ENCODE measurements at regions not wholly inside any gene's neighbourhood (a gene's known extent, or its start where the extent isn't known, plus 50 kb on each side); places are given as distances from the start of the nearest gene placed in this dataset.
"Not testable (repeated sequence)": the region's sequence is repeated elsewhere in the genome, so short reads cannot be mapped to it uniquely, and the experiment has no call there.

DNA sequence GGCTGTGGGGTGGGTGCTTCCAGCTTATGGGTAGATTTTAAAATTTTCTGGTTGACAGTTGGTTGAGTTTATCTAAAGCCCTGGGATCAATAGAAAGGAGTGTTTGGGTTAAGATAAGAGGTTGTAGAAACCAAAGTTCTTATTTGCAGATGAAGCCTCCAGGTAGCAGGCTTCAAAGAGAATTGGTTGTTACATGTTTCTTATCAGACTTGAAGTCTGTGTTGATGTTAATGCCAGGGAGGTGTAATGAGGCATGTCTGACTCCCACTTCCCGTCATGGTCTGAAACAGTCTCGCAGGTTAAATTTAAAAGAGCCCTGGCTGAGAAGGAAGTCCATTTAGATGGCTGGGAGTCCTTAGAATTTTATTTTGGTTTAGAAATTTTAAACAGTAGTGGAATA is 165.2 kb upstream of the TMEM72 start:
- no peak for DNase-seq (ENCODE audit: low read depth)

DNA sequence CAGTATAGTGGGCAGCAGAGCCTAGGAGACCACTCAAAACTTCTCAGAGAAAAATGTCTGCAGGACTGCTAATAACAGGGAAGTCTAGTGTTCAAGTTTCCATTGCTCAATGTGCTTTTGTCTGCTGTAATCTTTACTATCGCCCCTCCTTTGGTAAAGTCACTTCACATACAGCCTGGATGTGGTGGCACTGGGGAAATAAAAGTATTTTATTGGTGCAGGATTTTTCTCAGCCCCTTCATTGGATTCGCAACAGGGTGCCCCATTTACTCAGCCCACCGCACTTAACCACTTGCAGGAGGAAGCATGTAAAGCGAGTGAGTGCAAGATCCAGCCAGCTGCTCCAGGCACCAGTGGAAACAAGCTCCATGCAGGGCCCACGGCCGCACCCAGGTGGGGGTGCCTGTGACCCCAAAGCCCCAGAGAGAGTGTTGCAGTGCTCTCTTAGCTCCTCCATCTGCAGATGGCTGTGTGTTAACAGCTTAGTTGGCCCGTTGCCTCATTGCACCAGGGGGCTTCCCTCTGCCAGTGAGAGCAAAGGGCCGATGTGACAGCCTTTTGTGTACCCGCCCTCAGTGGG is 163.5 kb upstream of the TMEM72 start:
- no peak for DNase-seq (ENCODE audit: low read depth)

GRCh38 chr10:44749151-44749550 is 162.0 kb upstream of the TMEM72 start:
- no peak for DNase-seq (ENCODE audit: low read depth)

DNA sequence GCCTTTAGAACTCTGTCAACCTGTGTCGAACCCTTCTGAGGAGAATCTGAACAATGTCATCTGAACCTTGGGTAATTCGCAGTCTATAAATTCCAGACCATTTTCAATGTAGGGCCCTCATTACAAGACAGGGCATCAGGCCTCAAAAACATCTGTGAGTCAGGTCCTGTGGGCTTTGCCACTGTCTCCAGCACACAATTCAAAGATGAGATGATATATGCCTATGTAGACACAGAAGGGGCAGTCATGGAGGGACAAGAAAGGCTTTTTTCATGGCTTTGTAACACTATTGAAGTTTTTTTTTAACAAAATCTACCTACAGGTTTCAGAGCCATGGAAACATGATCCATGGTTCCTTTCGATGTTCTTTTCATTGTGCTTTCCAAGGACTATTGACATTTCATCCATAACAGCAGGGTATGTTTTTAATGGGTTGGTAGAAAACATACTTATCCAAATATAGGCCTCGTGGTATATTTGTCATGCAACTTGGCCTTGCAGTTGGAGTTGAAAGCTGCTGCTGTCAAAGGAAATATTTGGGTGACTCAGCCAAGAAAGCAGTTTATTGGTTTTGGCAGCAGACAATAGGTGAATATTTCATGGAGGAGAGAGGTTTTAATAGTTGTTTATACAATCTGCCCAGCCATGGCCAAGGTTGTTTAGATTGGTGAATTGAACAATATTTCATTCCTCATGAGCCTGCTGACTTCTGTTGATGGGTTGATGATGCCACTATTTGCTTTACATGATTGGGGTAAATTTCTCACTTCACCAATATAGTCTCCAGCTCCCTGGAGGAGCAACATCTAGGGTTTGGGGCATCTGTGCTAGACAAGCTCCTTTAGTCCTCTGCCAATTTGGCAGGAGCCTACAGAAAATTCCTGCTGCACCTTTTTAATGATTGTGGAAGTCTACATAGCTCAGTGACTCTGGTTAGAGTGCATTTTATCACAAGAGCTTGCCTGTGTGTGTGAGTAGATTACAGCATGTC is 158.4 kb upstream of the TMEM72 start:
- no peak for DNase-seq (ENCODE audit: low read depth)

- not testable (repeated sequence) for DNase-seq (ENCODE audit: low read depth)
These were observed 156.8 kb upstream of the TMEM72 start for GRCh38 chr10:44754355-44754754.

- DNase-seq (ENCODE audit: low read depth): no peak
These were observed 155.7 kb upstream of the TMEM72 start for GRCh38 chr10:44755481-44755880.

- DNase-seq (ENCODE audit: low read depth): no peak
These were observed 154.9 kb upstream of the TMEM72 start for GRCh38 chr10:44756216-44756615.

DNA sequence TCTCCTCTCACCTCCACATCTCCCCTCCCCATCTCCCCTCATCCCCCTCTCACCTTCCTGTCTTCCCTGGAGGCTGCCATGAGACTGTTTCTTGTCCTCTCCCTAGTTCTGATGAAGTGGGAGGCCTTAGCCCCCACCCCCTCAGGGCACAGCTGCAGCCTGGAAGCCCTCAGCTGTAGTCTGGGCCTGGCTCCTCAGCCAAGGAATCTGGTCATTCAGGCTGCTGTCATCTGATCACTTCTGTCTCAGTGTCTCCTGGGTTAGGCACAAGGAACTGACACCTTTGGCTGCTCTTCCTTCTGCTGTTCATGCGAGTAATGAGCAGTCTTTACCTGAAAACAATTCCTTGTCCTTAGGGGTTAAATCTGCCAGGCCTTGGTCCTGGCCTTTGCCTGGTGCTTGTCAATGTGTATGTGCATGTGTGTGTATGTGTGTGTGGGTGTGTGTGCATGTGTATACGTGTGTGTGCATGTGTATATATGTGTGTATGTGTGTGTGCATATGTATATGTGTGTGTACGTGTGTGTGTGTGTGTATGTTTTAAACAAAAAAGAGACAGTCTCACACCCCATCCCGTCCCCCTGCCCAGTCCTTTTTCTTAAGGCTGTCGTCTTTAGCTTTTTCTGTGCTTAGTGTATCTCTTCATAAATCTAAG is 153.5 kb upstream of the TMEM72 start:
- no peak for DNase-seq (ENCODE audit: low read depth)

- DNase-seq (ENCODE audit: low read depth): no peak
These were observed 152.0 kb upstream of the TMEM72 start for GRCh38 chr10:44759122-44759521.

GRCh38 chr10:44760513-44760912 is 150.6 kb upstream of the TMEM72 start:
- DNase-seq (ENCODE audit: low read depth): no peak

DNA sequence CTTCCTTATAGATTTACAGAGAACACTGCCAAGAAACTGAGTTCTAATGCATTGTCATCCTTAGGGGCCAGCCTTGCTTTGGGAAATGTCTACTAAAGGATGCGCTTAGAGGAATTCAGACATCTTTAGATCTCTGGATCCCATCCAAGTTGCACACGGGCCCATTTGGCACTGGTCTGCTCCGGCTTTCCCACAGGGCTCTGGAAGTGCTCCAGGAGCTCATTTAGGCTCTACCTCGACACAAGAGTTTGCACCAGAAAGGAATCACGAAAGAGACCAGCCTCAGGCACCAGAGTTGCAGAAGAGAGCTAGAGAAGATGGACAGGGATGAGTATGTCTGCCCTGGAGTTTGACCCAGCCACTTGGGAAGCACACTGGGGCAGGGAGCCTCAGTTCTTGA is 150.1 kb upstream of the TMEM72 start:
- no peak for DNase-seq (ENCODE audit: low read depth)

DNA sequence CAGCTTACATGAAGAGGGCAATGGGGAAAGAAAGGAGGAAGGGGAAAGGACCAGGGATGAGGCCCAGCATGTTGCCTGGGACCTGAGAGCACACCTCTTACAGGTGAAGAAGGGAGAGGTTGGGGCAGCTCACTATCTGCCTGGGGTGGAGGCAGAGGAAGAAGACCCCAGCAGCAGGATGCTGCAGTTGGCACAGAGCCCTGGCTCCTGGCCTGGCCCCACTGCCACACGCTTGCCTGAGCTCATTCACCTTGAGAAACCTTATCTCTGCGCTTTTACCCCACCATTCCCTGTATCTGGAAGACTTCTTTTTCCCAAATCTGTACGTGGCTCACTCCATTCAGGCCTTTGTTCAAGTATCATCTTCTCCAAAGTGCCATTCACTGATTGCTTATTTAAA is 147.8 kb upstream of the TMEM72 start:
- DNase-seq (ENCODE audit: low read depth): no peak

GRCh38 chr10:44765299-44765698 is 145.8 kb upstream of the TMEM72 start:
- no peak for DNase-seq (ENCODE audit: low read depth)

DNA sequence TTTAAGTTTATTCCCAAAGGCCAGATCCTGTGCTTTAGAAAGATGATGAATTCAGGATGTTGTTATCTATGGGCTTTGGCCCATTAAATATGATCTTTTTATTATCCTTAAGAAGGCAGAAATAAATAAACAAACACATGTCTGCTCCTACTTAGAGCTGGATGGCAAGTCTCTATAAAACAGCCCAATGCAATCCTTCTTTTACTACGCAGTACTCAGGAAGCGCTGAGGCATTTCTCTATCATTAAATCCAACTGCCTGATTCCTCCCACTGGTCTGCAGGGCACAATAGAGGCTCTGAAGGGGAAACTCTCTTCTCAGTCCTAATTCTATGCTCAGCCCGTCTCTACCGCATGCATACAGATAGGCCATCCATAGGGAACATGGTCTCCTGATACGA is 144.5 kb upstream of the TMEM72 start:
- no peak for DNase-seq (ENCODE audit: low read depth)

DNA sequence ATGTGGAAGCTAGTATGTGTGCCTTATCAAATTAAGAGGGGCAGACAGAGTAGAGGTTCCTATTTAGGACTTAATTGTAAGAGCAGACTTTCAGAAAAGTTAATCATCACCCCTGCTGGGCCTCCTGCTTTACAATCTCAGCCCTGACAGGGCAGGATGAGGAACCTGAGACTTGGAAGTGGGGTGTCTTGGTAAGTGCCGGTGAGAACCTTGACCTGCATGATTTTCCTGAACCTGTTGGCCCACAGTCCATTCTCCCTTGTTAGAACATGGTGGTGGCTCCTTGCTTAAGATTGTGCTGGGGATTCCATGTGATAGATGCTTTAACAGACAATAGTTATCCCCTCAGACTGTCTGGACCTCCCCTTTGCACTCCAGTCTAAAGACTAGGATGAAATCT is 141.7 kb upstream of the TMEM72 start:
- no peak for DNase-seq (ENCODE audit: low read depth)

GRCh38 chr10:44771233-44771995 is 139.7 kb upstream of the TMEM72 start:
- DNase-seq (ENCODE audit: low read depth): no peak

- DNase-seq (ENCODE audit: low read depth): no peak
These were observed 137.6 kb upstream of the TMEM72 start for GRCh38 chr10:44773565-44773964.

- DNase-seq (ENCODE audit: low read depth): no peak
These were observed 136.3 kb upstream of the TMEM72 start for GRCh38 chr10:44774676-44775401.

- DNase-seq (ENCODE audit: low read depth): no peak
These were observed 135.8 kb upstream of the TMEM72 start for GRCh38 chr10:44775402-44775741.

GRCh38 chr10:44776181-44776580 is 135.0 kb upstream of the TMEM72 start:
- no peak for DNase-seq (ENCODE audit: low read depth)

GRCh38 chr10:44779511-44779910 is 131.6 kb upstream of the TMEM72 start:
- DNase-seq (ENCODE audit: low read depth): no peak

DNA sequence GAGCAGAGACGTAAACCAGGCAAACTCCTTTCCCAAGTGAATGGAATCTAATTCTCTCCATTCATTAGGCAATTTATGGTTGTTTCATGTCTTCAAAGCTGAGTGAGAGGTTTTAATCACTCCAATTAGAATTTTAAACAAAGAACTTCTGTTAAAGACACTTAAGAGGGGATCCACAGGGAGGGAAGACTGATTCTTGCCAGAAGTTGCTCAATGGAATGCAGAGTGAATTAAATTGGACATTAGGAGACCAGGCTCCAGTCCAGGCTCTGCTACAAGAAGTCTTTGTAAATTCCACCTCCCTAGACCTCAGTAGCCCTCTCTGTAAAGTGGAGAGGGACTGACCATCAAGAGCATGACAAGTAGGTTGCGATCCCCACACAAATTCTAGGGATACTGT is 130.7 kb upstream of the TMEM72 start:
- no peak for DNase-seq (ENCODE audit: low read depth)

All from activated T-helper 9 cell treated with anti-CD3 and anti-CD28 coated beads, Interleukin-2, amount 50 U/mL, for 16 hours (primary cell).